Smooth muscle cell (in vitro differentiated cells): ENCODE measurements at regions not wholly inside any gene's neighbourhood (a gene's known extent, or its start where the extent isn't known, plus 50 kb on each side); places are given as distances from the start of the nearest gene placed in this dataset.

Experiments used
- DNase-seq: peaks from one replicate; lab custom pipeline; 2025; ENCODE audit not compliant: unreplicated experiment; lab: John Stamatoyannopoulos, UW
- H2AFZ ChIP-seq: fragments of 200-600 bp; sonication (generic); 2 replicates; pipeline ENCODE4 v1.6.0; 2016; ENCODE audit warnings: antibody characterized with exemption, low read depth, mild to moderate bottlenecking
- H3F3A ChIP-seq: fragments of 200-600 bp; sonication (generic); 2 replicates; pipeline ENCODE4 v1.6.0; 2017; ENCODE audit warnings: antibody characterized with exemption, low read depth
- H3K27ac ChIP-seq: fragments of 200-600 bp; sonication (generic); 2 replicates; pipeline ENCODE4 v1.5.1; 2016; ENCODE audit warnings: low read depth, mild to moderate bottlenecking
- H3K27me3 ChIP-seq: fragments of 200-600 bp; sonication (generic); 2 replicates; pipeline ENCODE4 v1.6.1; 2016; ENCODE audit warnings: low read depth, mild to moderate bottlenecking
- H3K36me3 ChIP-seq: fragments of 200-600 bp; sonication (generic); 2 replicates; pipeline ENCODE4 v1.5.1; 2016; ENCODE audit warnings: low read depth
- H3K4me1 ChIP-seq: fragments of 200-600 bp; sonication (generic); 2 replicates; pipeline ENCODE4 v1.5.1; 2016; ENCODE audit warnings: low read depth
- H3K4me2 ChIP-seq: fragments of 200-600 bp; sonication (generic); 2 replicates; pipeline ENCODE4 v1.6.0; 2016; ENCODE audit warnings: mild to moderate bottlenecking
- H3K4me3 ChIP-seq: fragments of 200-600 bp; sonication (generic); 2 replicates; pipeline ENCODE4 v1.5.1; 2016; ENCODE audit warnings: mild to moderate bottlenecking
- H3K79me2 ChIP-seq: fragments of 200-600 bp; sonication (generic); 2 replicates; pipeline ENCODE4 v1.6.0; 2016; ENCODE audit warnings: low read depth, mild to moderate bottlenecking
- H3K9ac ChIP-seq: fragments of 200-600 bp; sonication (generic); 2 replicates; pipeline ENCODE4 v1.6.0; 2016; ENCODE audit warnings: low read depth
- H3K9me3 ChIP-seq: fragments of 200-600 bp; sonication (generic); replicated peaks from 2 replicates; pipeline ENCODE4 v1.5.1; 2016; ENCODE audit warnings: low read depth
- H4K20me1 ChIP-seq: fragments of 200-600 bp; sonication (generic); 2 replicates; pipeline ENCODE4 v1.6.0; 2016; ENCODE audit warnings: low read depth
- WGBS: methylation state at CpG from one replicate; pipeline ENCODE4 v1.1.7; 2016; ENCODE audit warnings: low lambda C conversion rate; 5-methylcytosine and 5-hydroxymethylcytosine counted together
- TF ChIP-seq, protein P1 (sequence below): fragments of 200-600 bp; sonication (generic); IDR thresholded peaks from 2 replicates; pipeline ENCODE4 v1.5.1; 2017; ENCODE audit warnings: borderline replicate concordance, mild to moderate bottlenecking, antibody characterized with exemption; ENCODE audit not compliant: insufficient read depth, poor library complexity, severe bottlenecking

DNA sequence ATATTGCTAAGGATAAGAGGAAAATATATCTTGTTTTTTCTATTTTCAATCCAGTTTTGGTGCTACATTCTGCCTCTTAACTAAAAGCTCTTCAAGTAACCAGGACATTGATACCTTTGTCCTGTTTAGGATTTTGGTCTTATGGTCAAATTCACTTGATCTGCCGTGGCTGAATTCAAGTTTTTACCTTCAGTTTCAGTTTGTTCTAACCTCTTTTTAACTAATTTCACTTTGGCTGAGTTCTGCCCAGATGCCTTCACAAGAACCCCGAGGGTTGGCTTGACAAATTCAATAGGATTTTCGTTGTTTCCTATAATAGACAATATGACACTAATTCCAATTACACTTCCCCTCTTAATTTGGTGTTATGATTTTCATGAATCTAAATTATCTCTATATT, 84.5 kb upstream of the C1orf21 start:
- no peak overlapping the region for H3K4me2 ChIP-seq
- H3K9me3 ChIP-seq: peaks cover 2% of the 10 kb centered on the region
- no peak for DNase-seq
- H3K27ac ChIP-seq: no peak overlapping the region
- no peaks in the 10 kb centered on the region for H4K20me1 ChIP-seq
- peaks cover 15% of the 10 kb centered on the region for H3K4me1 ChIP-seq
- no peak overlapping the region for H2AFZ ChIP-seq
- no peaks in the 10 kb centered on the region for H3K36me3 ChIP-seq
- TF ChIP-seq, protein P1, sequence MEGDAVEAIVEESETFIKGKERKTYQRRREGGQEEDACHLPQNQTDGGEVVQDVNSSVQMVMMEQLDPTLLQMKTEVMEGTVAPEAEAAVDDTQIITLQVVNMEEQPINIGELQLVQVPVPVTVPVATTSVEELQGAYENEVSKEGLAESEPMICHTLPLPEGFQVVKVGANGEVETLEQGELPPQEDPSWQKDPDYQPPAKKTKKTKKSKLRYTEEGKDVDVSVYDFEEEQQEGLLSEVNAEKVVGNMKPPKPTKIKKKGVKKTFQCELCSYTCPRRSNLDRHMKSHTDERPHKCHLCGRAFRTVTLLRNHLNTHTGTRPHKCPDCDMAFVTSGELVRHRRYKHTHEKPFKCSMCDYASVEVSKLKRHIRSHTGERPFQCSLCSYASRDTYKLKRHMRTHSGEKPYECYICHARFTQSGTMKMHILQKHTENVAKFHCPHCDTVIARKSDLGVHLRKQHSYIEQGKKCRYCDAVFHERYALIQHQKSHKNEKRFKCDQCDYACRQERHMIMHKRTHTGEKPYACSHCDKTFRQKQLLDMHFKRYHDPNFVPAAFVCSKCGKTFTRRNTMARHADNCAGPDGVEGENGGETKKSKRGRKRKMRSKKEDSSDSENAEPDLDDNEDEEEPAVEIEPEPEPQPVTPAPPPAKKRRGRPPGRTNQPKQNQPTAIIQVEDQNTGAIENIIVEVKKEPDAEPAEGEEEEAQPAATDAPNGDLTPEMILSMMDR: no peak
- no peak overlapping the region for H3K9ac ChIP-seq
- 92% methylated on average over 3 of the region's 3 CpGs for WGBS
- H3K79me2 ChIP-seq: no peaks in the 10 kb centered on the region
- no peak overlapping the region for H3K4me3 ChIP-seq
- H3F3A ChIP-seq: peaks cover 10% of the 10 kb centered on the region
- no peaks in the 10 kb centered on the region for H3K27me3 ChIP-seq

DNA sequence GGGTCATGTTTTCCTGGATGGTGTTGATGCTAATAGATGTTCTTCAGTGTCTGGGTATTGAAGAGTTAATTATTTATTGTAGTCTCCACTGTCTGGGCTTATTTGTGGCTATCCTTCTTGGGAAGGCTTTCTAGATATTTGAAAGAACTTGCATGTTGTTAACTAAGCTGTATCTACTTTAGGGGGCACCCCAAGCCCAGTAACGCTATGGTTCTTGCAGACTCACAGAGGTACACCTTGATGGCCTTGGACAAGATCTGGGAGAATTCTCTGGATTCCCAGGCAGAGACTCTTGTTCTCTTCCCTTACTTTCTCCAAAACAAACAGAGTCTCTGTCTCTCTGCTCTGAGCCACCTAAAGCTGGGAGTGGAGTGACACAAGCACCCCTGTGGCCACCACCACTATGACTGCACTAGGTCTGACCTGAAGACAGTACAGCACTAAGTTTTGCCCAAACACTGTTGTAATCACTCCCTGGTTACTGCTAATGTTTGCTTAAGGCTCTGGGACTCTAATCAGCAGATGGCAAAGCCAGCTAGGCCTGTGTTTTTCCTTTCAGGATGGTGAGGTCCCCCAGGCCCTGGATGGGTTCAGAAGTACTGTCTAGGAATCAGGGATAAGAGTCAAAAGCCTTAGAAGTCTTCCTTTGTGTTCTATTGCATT, 76.5 kb upstream of the C1orf21 start:
- Histone ChIP-seq H3K4me2 (no peak overlapping the region), H3K79me2 (no peaks in the 10 kb centered on the region), H3K36me3 (no peaks in the 10 kb centered on the region), H3F3A (no peaks in the 10 kb centered on the region), H3K27ac (no peak overlapping the region), H3K4me1 (no peaks in the 10 kb centered on the region), H3K9ac (no peak overlapping the region), H4K20me1 (no peaks in the 10 kb centered on the region), H3K9me3 (no peaks in the 10 kb centered on the region), H3K27me3 (no peaks in the 10 kb centered on the region), H3K4me3 (no peak overlapping the region), H2AFZ (no peak overlapping the region)
- WGBS: 85% methylated on average over 1 of the region's 1 CpG
- no peak for DNase-seq
- TF ChIP-seq, protein P1: no peak

DNA sequence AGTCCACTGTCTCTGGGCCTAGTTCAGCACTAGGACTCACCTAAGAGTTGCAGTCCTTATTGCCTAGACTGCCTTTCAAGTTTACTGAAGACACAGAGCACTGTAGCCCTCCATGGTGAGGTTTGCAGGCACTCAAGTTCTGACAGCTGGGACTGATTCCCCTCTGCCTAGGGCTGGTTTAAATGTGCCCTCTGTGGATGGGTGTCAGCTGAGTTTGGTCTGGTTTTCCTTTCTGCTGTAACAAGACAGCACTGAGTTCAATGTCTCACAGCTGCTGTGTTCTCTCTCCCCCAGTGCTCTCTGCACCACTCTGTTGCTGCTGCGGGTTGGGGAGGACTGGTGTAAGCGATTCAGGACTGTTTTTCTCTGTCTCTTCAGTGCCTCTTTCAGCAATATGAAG, 75.2 kb upstream of the C1orf21 start:
- no peak overlapping the region for H2AFZ ChIP-seq
- H3K27me3 ChIP-seq: no peaks in the 10 kb centered on the region
- WGBS: 93% methylated on average over 2 of the region's 2 CpGs
- H4K20me1 ChIP-seq: no peaks in the 10 kb centered on the region
- no peak overlapping the region for H3K4me3 ChIP-seq
- TF ChIP-seq, protein P1: no peak
- H3K4me1 ChIP-seq: no peaks in the 10 kb centered on the region
- no peak overlapping the region for H3K9ac ChIP-seq
- no peaks in the 10 kb centered on the region for H3K36me3 ChIP-seq
- H3K27ac ChIP-seq: no peak overlapping the region
- no peaks in the 10 kb centered on the region for H3F3A ChIP-seq
- no peaks in the 10 kb centered on the region for H3K9me3 ChIP-seq
- no peaks in the 10 kb centered on the region for H3K79me2 ChIP-seq
- no peak overlapping the region for H3K4me2 ChIP-seq
- DNase-seq: no peak

DNA sequence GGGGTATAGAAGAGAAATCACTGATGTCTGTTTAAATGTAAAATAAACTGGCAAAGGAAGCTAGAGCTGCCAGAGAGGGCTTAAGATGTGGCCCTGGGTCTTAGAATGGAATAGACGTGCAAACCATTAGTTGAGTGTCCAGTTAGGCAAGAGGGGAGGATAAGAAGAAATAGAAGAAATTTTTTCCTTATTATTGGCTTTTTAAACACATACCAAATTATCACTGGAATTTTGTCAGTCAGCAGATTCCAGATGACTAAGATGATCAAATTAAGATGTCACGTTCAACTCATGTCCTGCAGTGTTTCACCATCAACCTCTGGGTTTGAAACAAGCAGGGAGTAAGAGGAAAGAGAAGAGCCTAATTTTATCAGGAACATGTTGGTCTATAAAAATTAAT, 71.6 kb upstream of the C1orf21 start:
- no peaks in the 10 kb centered on the region for H3F3A ChIP-seq
- 16% methylated on average over 2 of the region's 2 CpGs for WGBS
- no peak overlapping the region for H3K9ac ChIP-seq
- no peaks in the 10 kb centered on the region for H4K20me1 ChIP-seq
- no peak overlapping the region for H3K4me3 ChIP-seq
- H3K9me3 ChIP-seq: no peaks in the 10 kb centered on the region
- H3K27me3 ChIP-seq: no peaks in the 10 kb centered on the region
- no peak overlapping the region for H3K27ac ChIP-seq
- H2AFZ ChIP-seq: no peak overlapping the region
- TF ChIP-seq, protein P1: no peak
- no peaks in the 10 kb centered on the region for H3K36me3 ChIP-seq
- DNase-seq: no peak
- H3K4me2 ChIP-seq: peak overlapping the region; percentile 12
- H3K79me2 ChIP-seq: no peaks in the 10 kb centered on the region
- no peaks in the 10 kb centered on the region for H3K4me1 ChIP-seq
